Muscle of arm (tissue), 1 donor: ENCODE measurements at regions not wholly inside any gene's neighbourhood (a gene's known extent, or its start where the extent isn't known, plus 50 kb on each side); places are given as distances from the start of the nearest gene placed in this dataset.
"Not testable (repeated sequence)": the region's sequence is repeated elsewhere in the genome, so short reads cannot be mapped to it uniquely, and the experiment has no call there.

Experiments
- DNase-seq: peaks from one replicate; pipeline ENCODE4 v3.0.0-alpha.2; 2013

GRCh38 chr4:82181789-82182188 is 192.0 kb downstream of the HNRNPD start:
- DNase-seq, result no peak

- DNase-seq, result no peak
These were observed 201.6 kb downstream of the HNRNPD start for GRCh38 chr4:82172186-82172585.

- DNase-seq, result no peak
These were observed 202.1 kb downstream of the HNRNPD start for GRCh38 chr4:82171531-82172155.

- DNase-seq, result no peak
These were observed 224.0 kb downstream of the HNRNPD start for GRCh38 chr4:82149750-82150149.

GRCh38 chr4:82145850-82146249 is 227.9 kb downstream of the HNRNPD start:
- DNase-seq, result no peak

DNA sequence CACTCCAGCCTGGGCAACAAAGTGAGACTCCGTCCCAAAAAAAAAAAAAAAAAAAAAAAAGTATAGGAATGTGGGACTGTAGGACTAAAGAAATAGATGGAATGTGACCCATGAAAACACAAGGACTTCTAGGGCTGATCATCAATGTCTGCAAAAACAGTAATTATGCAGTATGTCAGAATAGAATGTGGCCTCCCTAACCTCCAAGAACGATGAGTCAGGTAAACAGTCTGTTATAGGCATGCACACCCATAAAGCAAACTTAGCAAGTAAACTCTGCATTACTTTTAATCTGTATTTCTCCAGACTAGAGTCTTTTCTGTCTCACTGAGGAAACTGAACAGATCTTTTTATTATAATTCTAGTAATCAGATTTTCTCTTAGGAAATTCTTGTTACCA is 233.4 kb downstream of the HNRNPD start:
- no peak for DNase-seq

- DNase-seq, result no peak
These were observed 234.5 kb downstream of the HNRNPD start for GRCh38 chr4:82139287-82139686.

- no peak for DNase-seq
These were observed 235.4 kb downstream of the HNRNPD start for GRCh38 chr4:82138374-82138773.

DNA sequence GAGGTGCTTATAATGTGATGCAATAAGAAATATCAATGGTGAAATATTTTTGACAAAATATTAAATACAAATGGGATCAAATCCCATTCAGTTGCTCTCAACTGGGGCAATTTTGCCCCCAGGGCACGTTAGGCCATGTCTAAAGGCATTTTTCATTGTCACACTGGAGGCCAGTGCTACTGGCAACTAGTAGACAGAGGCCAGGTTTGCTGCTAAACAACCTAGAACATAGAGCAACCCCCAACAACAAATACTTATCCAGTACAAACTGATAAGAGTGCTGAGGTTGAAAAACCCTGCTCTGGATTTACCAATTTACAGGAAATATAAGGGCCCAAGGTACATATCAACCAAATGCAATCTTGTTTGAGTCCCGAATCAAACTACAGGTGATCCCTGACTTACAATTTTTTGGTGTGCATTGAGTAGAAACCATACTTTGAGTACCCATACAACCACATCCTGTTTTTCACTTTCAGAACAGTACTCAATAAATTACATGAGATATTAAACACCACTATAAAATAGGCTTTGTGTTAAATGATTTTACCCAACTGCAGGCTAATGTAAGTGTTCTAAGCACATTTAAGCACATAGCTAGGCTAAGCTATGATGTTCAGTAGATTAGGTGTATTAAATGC is 237.5 kb downstream of the HNRNPD start:
- no peak for DNase-seq

GRCh38 chr4:82128355-82128754 is 245.4 kb downstream of the HNRNPD start:
- no peak for DNase-seq

DNA sequence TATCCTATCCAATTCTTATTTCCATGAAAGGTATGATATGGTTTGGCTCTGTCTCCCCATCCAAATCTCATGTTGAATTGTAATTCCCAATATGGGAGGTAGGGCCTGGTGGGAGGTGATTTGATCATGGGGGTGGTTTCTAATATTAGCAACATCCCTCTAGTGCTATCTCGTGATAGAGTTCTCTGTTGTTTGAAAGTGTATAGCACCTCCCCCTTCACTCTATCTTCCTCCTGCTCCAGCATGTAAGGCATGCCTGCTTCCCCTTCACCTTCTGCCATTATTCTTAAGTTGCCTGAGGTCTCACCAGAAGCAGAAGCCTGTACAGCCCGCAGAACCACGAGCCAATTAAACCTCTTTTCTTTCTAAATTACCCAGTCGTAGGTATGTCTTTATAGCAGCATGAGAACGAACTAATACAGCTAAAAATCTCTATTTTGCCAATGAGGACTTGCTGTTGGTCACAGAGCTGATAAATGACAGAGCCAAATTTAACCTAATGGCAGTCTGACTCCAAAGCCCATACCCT is 247.2 kb downstream of the HNRNPD start:
- no peak for DNase-seq

DNA sequence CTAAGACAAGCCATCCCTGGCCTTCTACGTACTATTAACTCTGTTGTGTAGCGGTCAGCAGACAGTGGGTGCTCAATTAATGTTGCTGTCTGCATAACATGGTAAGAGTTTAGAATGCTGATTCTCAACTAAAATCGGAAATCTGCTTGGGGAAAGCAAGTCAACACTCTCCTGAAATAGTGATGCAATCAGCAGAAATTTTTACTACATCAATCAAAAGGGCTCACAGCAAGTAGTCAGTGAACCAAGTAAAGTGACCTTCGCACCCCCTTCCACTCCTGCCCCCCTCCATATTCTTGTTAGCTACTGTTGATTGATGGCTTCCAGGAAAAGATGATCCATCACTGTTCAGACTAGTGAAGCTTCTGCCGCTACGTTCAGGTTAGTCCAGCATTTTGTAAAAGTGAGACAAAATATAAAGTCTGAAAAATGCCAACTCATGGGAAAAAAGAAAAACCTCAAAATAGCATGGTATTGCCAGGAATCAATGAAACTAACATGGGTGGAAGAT is 247.9 kb downstream of the HNRNPD start:
- DNase-seq, result no peak

GRCh38 chr4:82124932-82125786 is 248.6 kb downstream of the HNRNPD start:
- DNase-seq, result no peak

DNA sequence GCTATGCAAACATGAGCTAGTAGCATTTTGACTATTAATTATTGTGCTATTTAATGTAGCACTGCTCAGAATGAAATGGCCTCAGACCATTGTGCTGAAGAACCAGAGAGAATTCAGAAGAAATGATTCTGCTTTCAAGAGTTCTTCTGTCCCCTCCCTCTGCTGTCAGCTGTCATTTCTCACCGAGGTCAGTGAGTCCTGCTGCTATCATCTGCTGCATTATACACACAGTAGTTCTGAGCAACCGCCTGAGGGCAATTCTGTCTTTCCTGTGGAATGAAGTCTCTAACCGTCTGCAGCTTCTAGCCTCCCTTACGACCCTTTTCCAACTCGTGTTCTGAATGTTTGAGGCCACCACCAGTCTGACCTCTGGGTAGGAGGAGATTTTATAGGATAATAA is 249.4 kb downstream of the HNRNPD start:
- DNase-seq, result no peak

GRCh38 chr4:82123934-82124333 is 249.9 kb downstream of the HNRNPD start:
- no peak for DNase-seq

- not testable (repeated sequence) for DNase-seq
These were observed 258.6 kb downstream of the HNRNPD start for GRCh38 chr4:82115183-82115582.

DNA sequence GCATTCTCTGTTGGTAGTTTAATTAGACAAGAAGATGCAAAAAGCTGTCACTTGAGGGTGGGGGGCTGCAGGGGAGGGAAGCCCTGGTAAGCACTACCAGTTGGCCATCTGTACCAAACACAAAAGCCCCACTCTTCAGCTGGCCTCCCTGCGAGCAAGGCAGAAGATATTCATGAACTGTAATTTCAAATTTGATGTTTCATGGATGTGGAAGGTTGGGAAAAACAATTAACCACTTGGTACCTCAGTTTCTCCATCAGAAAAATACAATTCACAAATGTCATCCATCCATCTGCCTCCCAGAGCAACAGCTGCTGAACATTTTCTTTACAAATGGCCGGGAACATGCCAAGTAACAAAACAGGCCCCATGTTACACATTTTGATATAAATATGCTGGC is 265.3 kb downstream of the HNRNPD start:
- no peak for DNase-seq

DNA sequence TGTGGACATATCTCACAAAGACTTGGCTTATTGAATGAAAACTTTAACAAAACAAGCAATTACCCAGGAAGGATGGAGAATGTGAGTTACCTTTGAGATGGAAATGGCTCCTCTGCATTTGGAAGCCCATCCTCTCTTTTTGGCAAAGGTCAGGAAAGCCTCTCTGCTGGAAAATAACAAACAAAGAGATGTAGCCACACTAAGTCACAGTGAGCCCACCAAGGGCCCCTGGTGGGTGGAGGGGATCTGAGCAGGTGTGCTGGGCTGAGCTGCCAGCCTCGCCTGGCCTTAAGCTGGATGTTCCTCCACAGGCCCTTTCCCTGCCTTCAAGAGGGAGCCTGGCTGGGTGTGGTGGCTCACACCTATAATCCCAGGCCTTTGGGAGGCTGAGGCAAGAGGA is 269.2 kb downstream of the HNRNPD start:
- no peak for DNase-seq

- peak; percentile 69 for DNase-seq
These were observed 273.7 kb downstream of the HNRNPD start for GRCh38 chr4:82099928-82100579.

DNA sequence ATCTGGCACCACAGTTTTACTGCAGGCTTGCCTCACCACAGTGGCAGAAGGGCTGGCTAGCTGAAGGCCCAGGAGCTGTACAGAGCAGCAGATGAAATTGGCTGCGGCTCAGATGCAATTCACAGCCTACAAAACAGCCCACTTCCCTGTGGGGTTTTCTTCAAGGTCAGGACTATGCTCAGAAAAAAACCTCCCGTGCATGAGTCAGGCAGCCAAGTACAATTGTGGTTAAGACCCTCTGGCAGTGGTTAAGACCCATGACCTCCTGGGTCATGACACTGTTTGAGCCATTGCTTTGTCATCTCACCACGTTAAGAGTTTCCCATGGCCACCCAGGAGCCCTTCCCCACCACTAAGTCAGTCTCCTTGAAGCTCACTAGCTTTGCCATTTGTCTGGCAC is 276.3 kb downstream of the HNRNPD start:
- DNase-seq, result no peak

- DNase-seq, result no peak
These were observed 283.1 kb downstream of the HNRNPD start for GRCh38 chr4:82090717-82091116.

- DNase-seq, result no peak
These were observed 289.0 kb downstream of the HNRNPD start for GRCh38 chr4:82084747-82085146.
